K562 (cell line): ENCODE measurements at regions not wholly inside any gene's neighbourhood (a gene's known extent, or its start where the extent isn't known, plus 50 kb on each side); places are given as distances from the start of the nearest gene placed in this dataset.

ENCODE experiments used
- BMI1 ChIP-seq: fragments of 150-350 bp; IDR thresholded peaks from 2 replicates; pipeline ENCODE4 v1.6.1; 2014; ENCODE audit warnings: low read length
- DPF2 ChIP-seq: fragments of 450-650 bp; IDR thresholded peaks from 2 replicates; pipeline ENCODE4 v1.6.1; 2016
- GMEB1 ChIP-seq: fragments of 250-450 bp; sonication (Bioruptor Pico); IDR thresholded peaks from 2 replicates; pipeline ENCODE4 v1.4.0; 2020; ENCODE audit warnings: mild to moderate bottlenecking
- HOXB6 ChIP-seq: fragments of 250-450 bp; sonication (Bioruptor Pico); IDR thresholded peaks from 2 replicates; pipeline ENCODE4 v1.5.1; 2022; ENCODE audit warnings: mild to moderate bottlenecking, borderline replicate concordance
- NR2F6 ChIP-seq: fragments of 450-650 bp; formaldehyde crosslinking; IDR thresholded peaks from 2 replicates; pipeline ENCODE4 v1.4.0; 2020; ENCODE audit warnings: mild to moderate bottlenecking
- POLR2B ChIP-seq: fragments of 450-650 bp; IDR thresholded peaks from 2 replicates; pipeline ENCODE4 v1.6.1; 2018; ENCODE audit warnings: low read depth; ENCODE audit not compliant: partially characterized antibody
- RHOXF2B ChIP-seq: fragments of 250-450 bp; sonication (Bioruptor Pico); conservative IDR thresholded peaks from 2 replicates; pipeline ENCODE4 v1.5.1; 2021
- SIN3B ChIP-seq: fragments of 450-650 bp; IDR thresholded peaks from 2 replicates; pipeline ENCODE4 v1.6.1; 2017; ENCODE audit warnings: low read depth, mild to moderate bottlenecking, moderate library complexity
- SRSF1 ChIP-seq: fragments of 200-400 bp; formaldehyde crosslinking; IDR thresholded peaks from 2 replicates; pipeline ENCODE4 v1.6.1; 2017; ENCODE audit warnings: mild to moderate bottlenecking, low read depth, low read length, moderate library complexity
- USF2 ChIP-seq: sonication (generic); formaldehyde crosslinking; IDR thresholded peaks from 2 replicates; pipeline ENCODE4 v1.5.0; 2020; ENCODE audit warnings: missing genetic modification reagents
- TF ChIP-seq, protein P1 (sequence below): fragments of 200-800 bp; sonication (Bioruptor generic); IDR thresholded peaks from 2 replicates; pipeline ENCODE4 v1.6.1; 2017; ENCODE audit warnings: missing genetic modification characterization, missing compliant biosample characterization
- TF ChIP-seq, protein P2 (sequence below): fragments of 450-650 bp; IDR thresholded peaks from 2 replicates; pipeline ENCODE4 v1.6.1; 2017; ENCODE audit warnings: antibody characterized with exemption, mild to moderate bottlenecking
- TF ChIP-seq, protein P3 (sequence below), 3 experiments: IDR thresholded peaks in 2 of 3; conservative IDR thresholded peaks in 1 of 3; 2 replicates each; pipeline ENCODE4 v1.5.1; 2011 to 2012; ENCODE audit warnings: low read length in 3 of 3, mild to moderate bottlenecking in 3 of 3, control low read depth in 2 of 3, improper control_type of control experiment in 1 of 3, inconsistent platforms in 1 of 3, low read depth in 1 of 3, mixed read lengths in 1 of 3, moderate library complexity in 1 of 3; ENCODE audit not compliant: insufficient read depth in 2 of 3
- TF ChIP-seq, protein P4 (sequence below): fragments of 200-400 bp; formaldehyde crosslinking; IDR thresholded peaks from 2 replicates; pipeline ENCODE4 v1.6.1; 2017; ENCODE audit warnings: mild to moderate bottlenecking, low read depth, low read length, moderate library complexity

GRCh38 chr3:141431411-141432378 is 55.1 kb upstream of the RASA2 start (continued):
- TF ChIP-seq, protein P1, sequence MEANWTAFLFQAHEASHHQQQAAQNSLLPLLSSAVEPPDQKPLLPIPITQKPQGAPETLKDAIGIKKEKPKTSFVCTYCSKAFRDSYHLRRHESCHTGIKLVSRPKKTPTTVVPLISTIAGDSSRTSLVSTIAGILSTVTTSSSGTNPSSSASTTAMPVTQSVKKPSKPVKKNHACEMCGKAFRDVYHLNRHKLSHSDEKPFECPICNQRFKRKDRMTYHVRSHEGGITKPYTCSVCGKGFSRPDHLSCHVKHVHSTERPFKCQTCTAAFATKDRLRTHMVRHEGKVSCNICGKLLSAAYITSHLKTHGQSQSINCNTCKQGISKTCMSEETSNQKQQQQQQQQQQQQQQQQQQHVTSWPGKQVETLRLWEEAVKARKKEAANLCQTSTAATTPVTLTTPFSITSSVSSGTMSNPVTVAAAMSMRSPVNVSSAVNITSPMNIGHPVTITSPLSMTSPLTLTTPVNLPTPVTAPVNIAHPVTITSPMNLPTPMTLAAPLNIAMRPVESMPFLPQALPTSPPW (CRISPR knock-in tag) = no peak
- no peak for TF ChIP-seq RHOXF2B (CRISPR knock-in tag)
- TF ChIP-seq, protein P2, sequence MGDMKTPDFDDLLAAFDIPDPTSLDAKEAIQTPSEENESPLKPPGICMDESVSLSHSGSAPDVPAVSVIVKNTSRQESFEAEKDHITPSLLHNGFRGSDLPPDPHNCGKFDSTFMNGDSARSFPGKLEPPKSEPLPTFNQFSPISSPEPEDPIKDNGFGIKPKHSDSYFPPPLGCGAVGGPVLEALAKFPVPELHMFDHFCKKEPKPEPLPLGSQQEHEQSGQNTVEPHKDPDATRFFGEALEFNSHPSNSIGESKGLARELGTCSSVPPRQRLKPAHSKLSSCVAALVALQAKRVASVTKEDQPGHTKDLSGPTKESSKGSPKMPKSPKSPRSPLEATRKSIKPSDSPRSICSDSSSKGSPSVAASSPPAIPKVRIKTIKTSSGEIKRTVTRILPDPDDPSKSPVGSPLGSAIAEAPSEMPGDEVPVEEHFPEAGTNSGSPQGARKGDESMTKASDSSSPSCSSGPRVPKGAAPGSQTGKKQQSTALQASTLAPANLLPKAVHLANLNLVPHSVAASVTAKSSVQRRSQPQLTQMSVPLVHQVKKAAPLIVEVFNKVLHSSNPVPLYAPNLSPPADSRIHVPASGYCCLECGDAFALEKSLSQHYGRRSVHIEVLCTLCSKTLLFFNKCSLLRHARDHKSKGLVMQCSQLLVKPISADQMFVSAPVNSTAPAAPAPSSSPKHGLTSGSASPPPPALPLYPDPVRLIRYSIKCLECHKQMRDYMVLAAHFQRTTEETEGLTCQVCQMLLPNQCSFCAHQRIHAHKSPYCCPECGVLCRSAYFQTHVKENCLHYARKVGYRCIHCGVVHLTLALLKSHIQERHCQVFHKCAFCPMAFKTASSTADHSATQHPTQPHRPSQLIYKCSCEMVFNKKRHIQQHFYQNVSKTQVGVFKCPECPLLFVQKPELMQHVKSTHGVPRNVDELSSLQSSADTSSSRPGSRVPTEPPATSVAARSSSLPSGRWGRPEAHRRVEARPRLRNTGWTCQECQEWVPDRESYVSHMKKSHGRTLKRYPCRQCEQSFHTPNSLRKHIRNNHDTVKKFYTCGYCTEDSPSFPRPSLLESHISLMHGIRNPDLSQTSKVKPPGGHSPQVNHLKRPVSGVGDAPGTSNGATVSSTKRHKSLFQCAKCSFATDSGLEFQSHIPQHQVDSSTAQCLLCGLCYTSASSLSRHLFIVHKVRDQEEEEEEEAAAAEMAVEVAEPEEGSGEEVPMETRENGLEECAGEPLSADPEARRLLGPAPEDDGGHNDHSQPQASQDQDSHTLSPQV = 0 out of 2 replicates have a peak, but pooled peaks have one; percentile 24
- TF ChIP-seq HOXB6 = no peak
- no peak for TF ChIP-seq GMEB1 (CRISPR knock-in tag)
- TF ChIP-seq SRSF1 = no peak
- no peak for TF ChIP-seq POLR2B
- TF ChIP-seq, protein P3, sequence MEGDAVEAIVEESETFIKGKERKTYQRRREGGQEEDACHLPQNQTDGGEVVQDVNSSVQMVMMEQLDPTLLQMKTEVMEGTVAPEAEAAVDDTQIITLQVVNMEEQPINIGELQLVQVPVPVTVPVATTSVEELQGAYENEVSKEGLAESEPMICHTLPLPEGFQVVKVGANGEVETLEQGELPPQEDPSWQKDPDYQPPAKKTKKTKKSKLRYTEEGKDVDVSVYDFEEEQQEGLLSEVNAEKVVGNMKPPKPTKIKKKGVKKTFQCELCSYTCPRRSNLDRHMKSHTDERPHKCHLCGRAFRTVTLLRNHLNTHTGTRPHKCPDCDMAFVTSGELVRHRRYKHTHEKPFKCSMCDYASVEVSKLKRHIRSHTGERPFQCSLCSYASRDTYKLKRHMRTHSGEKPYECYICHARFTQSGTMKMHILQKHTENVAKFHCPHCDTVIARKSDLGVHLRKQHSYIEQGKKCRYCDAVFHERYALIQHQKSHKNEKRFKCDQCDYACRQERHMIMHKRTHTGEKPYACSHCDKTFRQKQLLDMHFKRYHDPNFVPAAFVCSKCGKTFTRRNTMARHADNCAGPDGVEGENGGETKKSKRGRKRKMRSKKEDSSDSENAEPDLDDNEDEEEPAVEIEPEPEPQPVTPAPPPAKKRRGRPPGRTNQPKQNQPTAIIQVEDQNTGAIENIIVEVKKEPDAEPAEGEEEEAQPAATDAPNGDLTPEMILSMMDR (IDR thresholded peaks at IDR 0.05 in 2 of 3, conservative IDR thresholded peaks at IDR 0.05 in 1 of 3; ENCODE audit: insufficient read depth in 2 of 3, low read depth in 1 of 3, low read length in 3 of 3) = no peak
- no peak for TF ChIP-seq BMI1
- peak; percentile 47; the same call in 1 of the 2 replicates for TF ChIP-seq DPF2
- TF ChIP-seq USF2 (CRISPR knock-in tag) = peak; percentile 90
- no peak for TF ChIP-seq NR2F6
- TF ChIP-seq, protein P4, sequence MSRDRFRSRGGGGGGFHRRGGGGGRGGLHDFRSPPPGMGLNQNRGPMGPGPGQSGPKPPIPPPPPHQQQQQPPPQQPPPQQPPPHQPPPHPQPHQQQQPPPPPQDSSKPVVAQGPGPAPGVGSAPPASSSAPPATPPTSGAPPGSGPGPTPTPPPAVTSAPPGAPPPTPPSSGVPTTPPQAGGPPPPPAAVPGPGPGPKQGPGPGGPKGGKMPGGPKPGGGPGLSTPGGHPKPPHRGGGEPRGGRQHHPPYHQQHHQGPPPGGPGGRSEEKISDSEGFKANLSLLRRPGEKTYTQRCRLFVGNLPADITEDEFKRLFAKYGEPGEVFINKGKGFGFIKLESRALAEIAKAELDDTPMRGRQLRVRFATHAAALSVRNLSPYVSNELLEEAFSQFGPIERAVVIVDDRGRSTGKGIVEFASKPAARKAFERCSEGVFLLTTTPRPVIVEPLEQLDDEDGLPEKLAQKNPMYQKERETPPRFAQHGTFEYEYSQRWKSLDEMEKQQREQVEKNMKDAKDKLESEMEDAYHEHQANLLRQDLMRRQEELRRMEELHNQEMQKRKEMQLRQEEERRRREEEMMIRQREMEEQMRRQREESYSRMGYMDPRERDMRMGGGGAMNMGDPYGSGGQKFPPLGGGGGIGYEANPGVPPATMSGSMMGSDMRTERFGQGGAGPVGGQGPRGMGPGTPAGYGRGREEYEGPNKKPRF = no peak
- no peak for TF ChIP-seq SIN3B
